ENCODE measurements at regions not wholly inside any gene's neighbourhood (a gene's known extent, or its start where the extent isn't known, plus 50 kb on each side); places are given as distances from the start of the nearest gene placed in this dataset.

DNA sequence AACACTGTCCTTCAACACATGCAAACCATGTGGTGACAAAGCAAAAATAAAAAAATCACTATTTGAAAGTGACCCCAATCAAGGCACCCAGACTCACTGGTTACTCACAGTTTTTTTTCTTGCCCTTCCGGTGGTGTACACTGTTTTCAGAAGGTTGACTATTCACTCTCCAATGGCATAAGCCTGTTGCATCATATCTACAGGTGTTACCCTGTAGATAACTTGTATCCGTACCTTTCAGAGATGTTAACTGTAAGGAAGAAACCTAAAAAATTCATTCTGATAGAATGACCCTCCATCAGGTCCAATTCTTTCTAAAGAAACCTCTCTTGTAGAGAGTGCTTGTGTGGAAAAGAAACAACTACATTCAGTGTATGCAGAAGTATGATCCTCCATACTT, 193.6 kb upstream of the RASA1 start:
- H3K4me1 ChIP-seq (ENCODE audit: control insufficient read depth, insufficient read depth, low read length) = no peaks in the 10 kb centered on the region
- ATAC-seq (no peak), DNase-seq (ENCODE audit: low read depth, low spot score) (no peak)
- no peak overlapping the region for H3K27ac ChIP-seq (ENCODE audit: low read length)
- TF ChIP-seq SIN3A (IDR thresholded peaks at IDR 0.05; ENCODE audit: borderline replicate concordance, insufficient read depth, low read depth, low read length) (no peak), POLR2AphosphoS5 (IDR thresholded peaks at IDR 0.05; ENCODE audit: low read depth, low read length) (no peak), CTCF (IDR thresholded peaks at IDR 0.05) (no peak), TCF7L2 (IDR thresholded peaks at IDR 0.05; ENCODE audit: low read depth, low read length) (no peak)
- TF ChIP-seq, protein P1, sequence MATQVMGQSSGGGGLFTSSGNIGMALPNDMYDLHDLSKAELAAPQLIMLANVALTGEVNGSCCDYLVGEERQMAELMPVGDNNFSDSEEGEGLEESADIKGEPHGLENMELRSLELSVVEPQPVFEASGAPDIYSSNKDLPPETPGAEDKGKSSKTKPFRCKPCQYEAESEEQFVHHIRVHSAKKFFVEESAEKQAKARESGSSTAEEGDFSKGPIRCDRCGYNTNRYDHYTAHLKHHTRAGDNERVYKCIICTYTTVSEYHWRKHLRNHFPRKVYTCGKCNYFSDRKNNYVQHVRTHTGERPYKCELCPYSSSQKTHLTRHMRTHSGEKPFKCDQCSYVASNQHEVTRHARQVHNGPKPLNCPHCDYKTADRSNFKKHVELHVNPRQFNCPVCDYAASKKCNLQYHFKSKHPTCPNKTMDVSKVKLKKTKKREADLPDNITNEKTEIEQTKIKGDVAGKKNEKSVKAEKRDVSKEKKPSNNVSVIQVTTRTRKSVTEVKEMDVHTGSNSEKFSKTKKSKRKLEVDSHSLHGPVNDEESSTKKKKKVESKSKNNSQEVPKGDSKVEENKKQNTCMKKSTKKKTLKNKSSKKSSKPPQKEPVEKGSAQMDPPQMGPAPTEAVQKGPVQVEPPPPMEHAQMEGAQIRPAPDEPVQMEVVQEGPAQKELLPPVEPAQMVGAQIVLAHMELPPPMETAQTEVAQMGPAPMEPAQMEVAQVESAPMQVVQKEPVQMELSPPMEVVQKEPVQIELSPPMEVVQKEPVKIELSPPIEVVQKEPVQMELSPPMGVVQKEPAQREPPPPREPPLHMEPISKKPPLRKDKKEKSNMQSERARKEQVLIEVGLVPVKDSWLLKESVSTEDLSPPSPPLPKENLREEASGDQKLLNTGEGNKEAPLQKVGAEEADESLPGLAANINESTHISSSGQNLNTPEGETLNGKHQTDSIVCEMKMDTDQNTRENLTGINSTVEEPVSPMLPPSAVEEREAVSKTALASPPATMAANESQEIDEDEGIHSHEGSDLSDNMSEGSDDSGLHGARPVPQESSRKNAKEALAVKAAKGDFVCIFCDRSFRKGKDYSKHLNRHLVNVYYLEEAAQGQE (IDR thresholded peaks at IDR 0.05; ENCODE audit: insufficient read depth in 1 of 2, low read depth in 2 of 2, low read length in 1 of 2) = no peak
- no peaks in the 10 kb centered on the region for H3K36me3 ChIP-seq (ENCODE audit: control insufficient read depth, insufficient read depth, low read length)
- ChIA-PET CTCF (no interaction called here), POLR2A (no interaction called here)
- no peaks in the 10 kb centered on the region for H3K27me3 ChIP-seq (ENCODE audit: control insufficient read depth, insufficient read depth, low read length)
- in situ Hi-C loops (cut with HindIII; ENCODE audit: low pct_unique_long_range_greater_than_20kb, low sequenced_read_pairs) = no loop called here
- H3K9me3 ChIP-seq (ENCODE audit: control insufficient read depth, insufficient read depth, low read depth, low read length) = no peaks in the 10 kb centered on the region
- BruUV-seq (replicated peaks) = no TSS peak
- no peak overlapping the region for H3K4me3 ChIP-seq (ENCODE audit: low read depth in 2 of 2, low read length in 2 of 2)
- intact Hi-C loops (cut with micrococcal nuclease; ENCODE audit: unreplicated experiment) = no loop called here

DNA sequence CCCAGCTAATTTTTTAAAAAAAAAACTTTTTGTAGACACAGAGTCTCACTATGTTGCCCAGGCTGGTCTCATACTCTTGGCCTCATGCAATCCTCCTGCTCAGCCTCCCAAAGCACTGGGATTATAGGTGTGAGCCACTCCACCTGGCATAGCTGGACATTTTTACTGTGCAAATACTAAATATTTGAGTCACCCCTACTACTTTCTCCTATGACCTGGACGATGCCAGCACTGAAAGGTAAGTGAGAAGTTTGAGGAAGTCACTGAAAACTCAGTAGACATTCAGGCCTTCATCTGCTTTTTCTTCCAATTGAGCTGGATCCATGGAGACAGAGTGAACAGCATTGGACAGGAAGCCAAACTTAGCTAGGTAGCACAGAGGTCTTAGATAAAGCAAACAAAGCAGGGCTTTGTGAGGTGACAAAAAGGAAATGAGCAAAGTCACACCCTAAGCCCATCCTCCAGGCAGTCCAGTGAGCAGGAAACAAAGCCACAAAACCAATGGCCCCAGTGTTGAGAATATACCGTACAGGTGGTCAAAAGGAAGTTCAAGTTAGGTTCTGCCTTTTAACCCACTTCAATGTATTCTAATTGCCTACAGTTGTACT, 192.6 kb upstream of the RASA1 start:
- Histone ChIP-seq H3K27ac (ENCODE audit: low read length) (no peak overlapping the region), H3K27me3 (ENCODE audit: control insufficient read depth, insufficient read depth, low read length) (no peaks in the 10 kb centered on the region), H3K9me3 (ENCODE audit: control insufficient read depth, insufficient read depth, low read depth, low read length) (no peaks in the 10 kb centered on the region), H3K4me1 (ENCODE audit: control insufficient read depth, insufficient read depth, low read length) (no peaks in the 10 kb centered on the region), H3K36me3 (ENCODE audit: control insufficient read depth, insufficient read depth, low read length) (no peaks in the 10 kb centered on the region), H3K4me3 (ENCODE audit: low read depth in 2 of 2, low read length in 2 of 2) (no peak overlapping the region)
- in situ Hi-C loops (cut with HindIII; ENCODE audit: low pct_unique_long_range_greater_than_20kb, low sequenced_read_pairs) (no loop called here), intact Hi-C loops (cut with micrococcal nuclease; ENCODE audit: unreplicated experiment) (no loop called here)
- ChIA-PET POLR2A (interaction anchor here (0.7 kb wide), 1 partner anchor 110 kb away, joined by 4 read pairs; no protein-coding TSS in a partner anchor), CTCF (interaction anchor here (0.6 kb wide), 2 partner anchors 24 to 330 kb away, joined by 3 to 4 read pairs; no protein-coding TSS in a partner anchor)
- no peak for ATAC-seq
- BruUV-seq (replicated peaks) = no TSS peak
- TF ChIP-seq, protein P1 (IDR thresholded peaks at IDR 0.05; ENCODE audit: insufficient read depth in 1 of 2, low read depth in 2 of 2, low read length in 1 of 2) = no peak
- no peak for TF ChIP-seq CTCF (IDR thresholded peaks at IDR 0.05)
- TF ChIP-seq TCF7L2 (IDR thresholded peaks at IDR 0.05; ENCODE audit: low read depth, low read length) = no peak
- no peak for TF ChIP-seq SIN3A (IDR thresholded peaks at IDR 0.05; ENCODE audit: borderline replicate concordance, insufficient read depth, low read depth, low read length)
- no peak for TF ChIP-seq POLR2AphosphoS5 (IDR thresholded peaks at IDR 0.05; ENCODE audit: low read depth, low read length)
- DNase-seq (ENCODE audit: low read depth, low spot score) = no peak
